ENCODE measurements at regions not wholly inside any gene's neighbourhood (a gene's known extent, or its start where the extent isn't known, plus 50 kb on each side); places are given as distances from the start of the nearest gene placed in this dataset.

DNA sequence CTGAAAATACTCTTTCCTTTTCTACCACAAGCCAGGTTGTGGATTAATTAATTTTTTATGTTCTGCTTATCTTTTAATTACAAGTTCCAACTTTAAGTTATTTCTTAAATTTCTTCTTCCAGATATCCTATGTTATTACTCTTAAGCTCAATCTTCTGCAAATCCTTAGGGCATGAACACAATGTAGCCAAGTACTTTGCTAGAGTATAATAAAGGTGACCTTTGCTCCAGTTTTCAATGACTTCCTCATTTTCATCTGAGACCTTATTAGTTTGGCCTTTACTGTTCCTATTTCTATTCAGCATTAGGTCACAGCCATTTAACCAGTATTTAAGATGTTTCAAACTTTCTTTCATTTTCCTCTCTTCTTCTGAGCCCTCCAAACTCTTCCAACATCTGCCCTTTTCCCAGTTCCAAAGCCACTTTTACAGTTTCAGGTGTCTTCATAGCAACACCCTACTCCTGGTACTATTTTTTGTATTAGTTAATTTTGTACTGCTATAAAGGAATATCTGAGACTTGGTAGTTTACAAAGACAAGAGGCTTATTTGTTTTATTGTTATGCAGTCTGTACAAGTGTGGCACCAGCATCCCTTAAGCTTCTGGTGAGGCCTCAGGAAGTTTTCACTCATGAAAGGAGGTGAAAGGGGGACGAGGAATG lies 886.2 kb upstream of the GHITM start:
- TF ChIP-seq, protein P1, sequence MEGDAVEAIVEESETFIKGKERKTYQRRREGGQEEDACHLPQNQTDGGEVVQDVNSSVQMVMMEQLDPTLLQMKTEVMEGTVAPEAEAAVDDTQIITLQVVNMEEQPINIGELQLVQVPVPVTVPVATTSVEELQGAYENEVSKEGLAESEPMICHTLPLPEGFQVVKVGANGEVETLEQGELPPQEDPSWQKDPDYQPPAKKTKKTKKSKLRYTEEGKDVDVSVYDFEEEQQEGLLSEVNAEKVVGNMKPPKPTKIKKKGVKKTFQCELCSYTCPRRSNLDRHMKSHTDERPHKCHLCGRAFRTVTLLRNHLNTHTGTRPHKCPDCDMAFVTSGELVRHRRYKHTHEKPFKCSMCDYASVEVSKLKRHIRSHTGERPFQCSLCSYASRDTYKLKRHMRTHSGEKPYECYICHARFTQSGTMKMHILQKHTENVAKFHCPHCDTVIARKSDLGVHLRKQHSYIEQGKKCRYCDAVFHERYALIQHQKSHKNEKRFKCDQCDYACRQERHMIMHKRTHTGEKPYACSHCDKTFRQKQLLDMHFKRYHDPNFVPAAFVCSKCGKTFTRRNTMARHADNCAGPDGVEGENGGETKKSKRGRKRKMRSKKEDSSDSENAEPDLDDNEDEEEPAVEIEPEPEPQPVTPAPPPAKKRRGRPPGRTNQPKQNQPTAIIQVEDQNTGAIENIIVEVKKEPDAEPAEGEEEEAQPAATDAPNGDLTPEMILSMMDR (IDR thresholded peaks at IDR 0.05) = no peak
- TF ChIP-seq HDAC2 (IDR thresholded peaks at IDR 0.05) = no peak
- no peak for TF ChIP-seq POLR2A (IDR thresholded peaks at IDR 0.05; ENCODE audit: low read length)
- TF ChIP-seq MAZ (IDR thresholded peaks at IDR 0.05; ENCODE audit: borderline replicate concordance, low read depth, low read length) = no peak
- no peak for TF ChIP-seq JUNB (IDR thresholded peaks at IDR 0.05)
- no peak for TF ChIP-seq HOXA7 (CRISPR knock-in tag; IDR thresholded peaks at IDR 0.05)
- TF ChIP-seq CEBPB (IDR thresholded peaks at IDR 0.05) = no peak
- TF ChIP-seq, protein P2, sequence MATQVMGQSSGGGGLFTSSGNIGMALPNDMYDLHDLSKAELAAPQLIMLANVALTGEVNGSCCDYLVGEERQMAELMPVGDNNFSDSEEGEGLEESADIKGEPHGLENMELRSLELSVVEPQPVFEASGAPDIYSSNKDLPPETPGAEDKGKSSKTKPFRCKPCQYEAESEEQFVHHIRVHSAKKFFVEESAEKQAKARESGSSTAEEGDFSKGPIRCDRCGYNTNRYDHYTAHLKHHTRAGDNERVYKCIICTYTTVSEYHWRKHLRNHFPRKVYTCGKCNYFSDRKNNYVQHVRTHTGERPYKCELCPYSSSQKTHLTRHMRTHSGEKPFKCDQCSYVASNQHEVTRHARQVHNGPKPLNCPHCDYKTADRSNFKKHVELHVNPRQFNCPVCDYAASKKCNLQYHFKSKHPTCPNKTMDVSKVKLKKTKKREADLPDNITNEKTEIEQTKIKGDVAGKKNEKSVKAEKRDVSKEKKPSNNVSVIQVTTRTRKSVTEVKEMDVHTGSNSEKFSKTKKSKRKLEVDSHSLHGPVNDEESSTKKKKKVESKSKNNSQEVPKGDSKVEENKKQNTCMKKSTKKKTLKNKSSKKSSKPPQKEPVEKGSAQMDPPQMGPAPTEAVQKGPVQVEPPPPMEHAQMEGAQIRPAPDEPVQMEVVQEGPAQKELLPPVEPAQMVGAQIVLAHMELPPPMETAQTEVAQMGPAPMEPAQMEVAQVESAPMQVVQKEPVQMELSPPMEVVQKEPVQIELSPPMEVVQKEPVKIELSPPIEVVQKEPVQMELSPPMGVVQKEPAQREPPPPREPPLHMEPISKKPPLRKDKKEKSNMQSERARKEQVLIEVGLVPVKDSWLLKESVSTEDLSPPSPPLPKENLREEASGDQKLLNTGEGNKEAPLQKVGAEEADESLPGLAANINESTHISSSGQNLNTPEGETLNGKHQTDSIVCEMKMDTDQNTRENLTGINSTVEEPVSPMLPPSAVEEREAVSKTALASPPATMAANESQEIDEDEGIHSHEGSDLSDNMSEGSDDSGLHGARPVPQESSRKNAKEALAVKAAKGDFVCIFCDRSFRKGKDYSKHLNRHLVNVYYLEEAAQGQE (IDR thresholded peaks at IDR 0.05) = no peak
- TF ChIP-seq EP300 (IDR thresholded peaks at IDR 0.05) = no peak

All from A549 (cell line).